OCI-LY1 (cell line): ENCODE measurements at regions not wholly inside any gene's neighbourhood (a gene's known extent, or its start where the extent isn't known, plus 50 kb on each side); places are given as distances from the start of the nearest gene placed in this dataset.
"Not testable (repeated sequence)": the region's sequence is repeated elsewhere in the genome, so short reads cannot be mapped to it uniquely, and the experiment has no call there.

ENCODE experiments used
- EZH2 ChIP-seq: fragments of 200-600 bp; sonication (generic), shearing (Covaris generic); IDR thresholded peaks from 2 replicates; pipeline ENCODE4 v1.8.0; 2017; ENCODE audit warnings: borderline replicate concordance, mixed run types, mild to moderate bottlenecking, antibody characterized with exemption, low read length, moderate library complexity, mixed read lengths
- TF ChIP-seq, protein P1 (sequence below): fragments of 200-600 bp; sonication (generic), shearing (Covaris generic); IDR thresholded peaks from 2 replicates; pipeline ENCODE4 v1.5.1; 2017; ENCODE audit warnings: mild to moderate bottlenecking, antibody characterized with exemption, low read length, moderate library complexity, mixed read lengths

DNA sequence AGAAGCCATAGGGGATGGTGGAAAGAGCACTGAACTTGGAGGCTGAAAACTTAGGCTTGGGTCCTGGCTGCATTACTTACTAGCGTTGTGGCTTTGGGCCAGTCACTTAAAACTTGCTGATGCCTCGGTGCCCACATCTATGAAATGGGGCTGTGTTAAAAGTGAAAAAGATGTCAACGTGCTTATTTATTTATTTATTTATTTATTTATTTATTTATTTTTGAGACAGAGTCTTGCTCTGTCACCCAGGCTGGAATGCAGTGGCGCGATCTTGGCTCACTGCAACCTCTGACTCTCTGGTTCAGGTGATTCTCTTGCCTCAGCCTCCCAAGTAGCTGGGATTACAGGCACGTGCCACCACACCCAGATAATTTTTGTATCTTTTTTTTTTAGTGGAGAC, 94.3 kb downstream of the MRM1 start:
- TF ChIP-seq, protein P1, sequence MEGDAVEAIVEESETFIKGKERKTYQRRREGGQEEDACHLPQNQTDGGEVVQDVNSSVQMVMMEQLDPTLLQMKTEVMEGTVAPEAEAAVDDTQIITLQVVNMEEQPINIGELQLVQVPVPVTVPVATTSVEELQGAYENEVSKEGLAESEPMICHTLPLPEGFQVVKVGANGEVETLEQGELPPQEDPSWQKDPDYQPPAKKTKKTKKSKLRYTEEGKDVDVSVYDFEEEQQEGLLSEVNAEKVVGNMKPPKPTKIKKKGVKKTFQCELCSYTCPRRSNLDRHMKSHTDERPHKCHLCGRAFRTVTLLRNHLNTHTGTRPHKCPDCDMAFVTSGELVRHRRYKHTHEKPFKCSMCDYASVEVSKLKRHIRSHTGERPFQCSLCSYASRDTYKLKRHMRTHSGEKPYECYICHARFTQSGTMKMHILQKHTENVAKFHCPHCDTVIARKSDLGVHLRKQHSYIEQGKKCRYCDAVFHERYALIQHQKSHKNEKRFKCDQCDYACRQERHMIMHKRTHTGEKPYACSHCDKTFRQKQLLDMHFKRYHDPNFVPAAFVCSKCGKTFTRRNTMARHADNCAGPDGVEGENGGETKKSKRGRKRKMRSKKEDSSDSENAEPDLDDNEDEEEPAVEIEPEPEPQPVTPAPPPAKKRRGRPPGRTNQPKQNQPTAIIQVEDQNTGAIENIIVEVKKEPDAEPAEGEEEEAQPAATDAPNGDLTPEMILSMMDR, result not testable (repeated sequence)
- not testable (repeated sequence) for TF ChIP-seq EZH2
